GM19023 (cell line): ENCODE measurements at regions not wholly inside any gene's neighbourhood (a gene's known extent, or its start where the extent isn't known, plus 50 kb on each side); places are given as distances from the start of the nearest gene placed in this dataset.

Source experiments
- ATAC-seq: cut with Tn5 transposase; IDR thresholded peaks from one replicate; pipeline ENCODE4 v1.9.1; 2021; ENCODE audit warnings: mild to moderate bottlenecking, moderate library complexity; ENCODE audit not compliant: unreplicated experiment

DNA sequence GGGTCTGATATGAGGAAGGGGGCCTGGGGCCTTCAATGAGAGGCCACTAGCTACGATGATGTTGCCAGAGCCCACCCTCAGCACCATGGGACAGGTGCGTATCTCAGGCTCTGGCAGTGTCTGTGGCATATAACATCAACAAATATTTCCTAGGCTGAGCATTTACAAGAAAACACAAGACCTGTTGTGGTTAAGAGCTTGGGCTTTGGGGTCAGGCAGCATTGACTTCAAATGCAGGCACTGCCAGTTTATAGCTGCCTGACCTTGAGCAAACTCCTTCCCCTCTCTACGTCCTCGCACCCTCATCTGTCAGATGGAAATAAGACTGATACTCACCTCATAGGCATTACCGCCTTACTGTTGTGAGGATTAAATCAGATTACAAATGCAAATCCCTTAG is 156.0 kb downstream of the KATNAL1 start:
- no peak for ATAC-seq

DNA sequence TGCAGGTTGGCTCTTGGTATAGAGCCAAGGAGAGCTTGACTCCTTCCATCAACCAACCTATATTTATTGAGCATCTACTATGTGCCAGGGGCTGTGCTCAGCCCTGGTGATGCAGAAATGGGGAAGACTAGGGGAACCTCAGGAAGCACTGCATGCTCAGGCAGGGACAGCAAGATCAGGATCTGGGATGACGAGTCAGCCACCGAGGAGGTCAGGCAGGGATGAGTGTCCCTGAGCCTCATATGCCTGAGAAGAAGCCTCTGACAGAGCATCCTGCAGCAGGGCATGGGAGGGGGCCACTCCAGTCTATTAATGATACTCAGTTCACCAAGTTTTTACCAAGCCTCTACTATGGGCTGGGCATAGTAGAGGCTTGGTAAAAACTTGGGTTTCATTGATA is 158.1 kb downstream of the KATNAL1 start:
- no peak for ATAC-seq

DNA sequence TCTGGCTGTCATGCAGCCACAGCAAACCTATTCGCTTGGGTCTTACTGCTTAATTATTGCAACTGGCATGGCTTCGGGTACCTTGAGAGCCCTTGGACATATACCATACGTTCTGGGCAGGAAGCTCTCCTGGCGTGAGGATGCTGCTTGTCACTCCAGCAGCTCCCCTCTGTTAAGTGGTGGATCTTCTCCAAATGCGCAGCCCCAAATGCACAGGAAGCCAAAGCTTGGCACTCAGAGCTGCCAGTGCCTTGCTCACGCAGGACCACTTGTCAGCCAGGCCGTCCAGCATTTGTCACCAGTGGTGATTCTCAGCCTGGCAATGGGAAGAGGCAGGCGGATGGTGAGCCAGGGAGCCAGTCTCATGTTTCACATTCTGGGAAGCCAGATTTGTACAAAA is 158.6 kb downstream of the KATNAL1 start:
- ATAC-seq: no peak

DNA sequence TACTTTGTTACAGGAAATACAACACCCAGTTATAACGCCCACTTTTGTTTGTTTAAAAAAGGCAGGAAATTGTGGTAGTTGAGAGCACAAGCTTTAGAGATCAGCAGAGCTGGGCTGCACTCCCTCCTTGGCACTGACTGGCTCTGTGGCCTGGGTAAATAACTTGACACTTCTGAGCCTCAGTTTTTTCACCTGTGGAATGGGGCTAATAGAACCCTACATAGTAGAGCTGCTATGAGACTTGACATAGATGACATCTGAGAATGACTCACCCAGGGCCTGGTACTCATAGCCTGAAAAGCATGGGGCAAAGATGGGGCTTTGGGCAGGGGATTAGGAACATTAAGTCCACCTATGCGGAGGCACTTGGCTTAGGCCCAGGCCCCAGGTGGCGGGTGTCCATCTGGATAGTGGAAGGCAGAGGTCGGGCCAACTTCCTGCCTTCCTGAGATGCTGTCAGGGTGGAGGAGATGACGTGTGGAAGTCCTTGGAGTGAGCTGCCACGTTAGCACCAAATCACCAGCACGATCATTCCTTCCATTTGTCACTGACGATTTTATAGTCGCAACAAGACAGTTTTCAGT is 159.1 kb downstream of the KATNAL1 start:
- no peak for ATAC-seq

DNA sequence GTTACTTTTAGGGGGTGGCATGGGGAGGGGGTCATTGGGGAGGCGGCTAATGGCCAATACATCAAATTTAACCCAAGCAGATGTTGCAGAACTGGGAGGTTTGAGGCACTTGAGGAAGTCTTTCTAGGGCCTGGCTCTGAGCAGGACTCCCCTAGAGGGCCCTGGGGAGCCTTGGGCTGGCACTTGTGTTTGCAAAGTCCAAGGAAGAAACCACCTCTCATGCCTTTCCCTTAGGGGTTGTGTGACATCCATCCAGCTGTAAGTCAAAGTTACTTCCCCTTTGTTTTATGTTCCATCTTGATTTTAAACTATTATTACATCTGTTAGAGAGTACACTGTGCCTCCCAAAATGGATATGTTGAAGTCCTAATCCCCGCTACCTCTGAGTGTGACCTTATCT is 159.9 kb downstream of the KATNAL1 start:
- no peak for ATAC-seq

DNA sequence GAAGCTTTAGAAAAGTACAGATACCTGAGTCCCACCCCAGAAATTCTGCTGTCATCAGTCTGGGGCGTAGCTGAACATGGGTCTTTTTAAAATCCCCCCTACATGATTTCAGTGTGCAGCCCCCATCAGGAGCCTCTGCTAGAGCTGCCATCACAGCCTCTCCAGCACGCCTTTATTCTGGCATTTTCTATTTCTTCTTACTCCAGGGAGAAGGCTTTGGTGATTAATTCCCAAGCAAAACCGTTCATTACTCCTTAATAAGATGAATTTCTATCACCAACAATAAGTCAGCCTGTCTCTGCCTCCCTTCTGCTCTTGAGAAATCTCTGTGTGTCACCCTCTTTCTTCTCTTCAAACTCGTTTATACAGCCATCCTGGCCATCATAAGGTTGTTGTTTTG is 160.3 kb downstream of the KATNAL1 start:
- ATAC-seq: no peak

DNA sequence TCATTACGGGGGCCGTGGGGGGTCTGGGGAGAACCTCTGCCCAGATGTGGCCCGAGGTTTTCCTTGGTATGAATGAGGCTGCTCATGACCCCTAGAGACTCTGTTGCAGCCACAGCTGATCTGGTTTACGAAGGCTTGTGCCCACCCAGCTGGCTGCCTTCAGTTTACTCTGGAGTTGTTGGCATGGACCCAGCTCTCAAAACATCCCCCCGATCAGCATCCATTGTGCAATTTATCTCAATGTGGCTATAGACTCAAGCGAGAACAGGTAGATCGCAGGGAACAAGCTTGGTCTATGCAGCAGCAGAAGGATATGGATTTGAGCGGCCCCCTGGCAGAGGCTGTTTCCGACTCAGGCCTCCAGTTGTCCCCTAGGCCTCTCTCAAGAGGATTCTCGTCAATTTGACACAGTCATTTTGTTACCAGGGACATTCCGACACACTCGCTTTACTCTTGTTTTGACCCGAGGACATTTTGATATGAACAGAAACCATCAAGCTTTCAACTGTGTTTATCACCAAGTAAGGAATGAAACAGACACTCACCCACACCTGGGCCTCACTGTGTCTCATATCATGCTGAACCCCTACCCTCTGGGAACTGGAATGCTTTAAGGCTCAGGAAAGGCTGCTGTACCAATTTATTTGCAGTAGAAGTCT is 161.5 kb downstream of the KATNAL1 start:
- ATAC-seq: peak; percentile 71

DNA sequence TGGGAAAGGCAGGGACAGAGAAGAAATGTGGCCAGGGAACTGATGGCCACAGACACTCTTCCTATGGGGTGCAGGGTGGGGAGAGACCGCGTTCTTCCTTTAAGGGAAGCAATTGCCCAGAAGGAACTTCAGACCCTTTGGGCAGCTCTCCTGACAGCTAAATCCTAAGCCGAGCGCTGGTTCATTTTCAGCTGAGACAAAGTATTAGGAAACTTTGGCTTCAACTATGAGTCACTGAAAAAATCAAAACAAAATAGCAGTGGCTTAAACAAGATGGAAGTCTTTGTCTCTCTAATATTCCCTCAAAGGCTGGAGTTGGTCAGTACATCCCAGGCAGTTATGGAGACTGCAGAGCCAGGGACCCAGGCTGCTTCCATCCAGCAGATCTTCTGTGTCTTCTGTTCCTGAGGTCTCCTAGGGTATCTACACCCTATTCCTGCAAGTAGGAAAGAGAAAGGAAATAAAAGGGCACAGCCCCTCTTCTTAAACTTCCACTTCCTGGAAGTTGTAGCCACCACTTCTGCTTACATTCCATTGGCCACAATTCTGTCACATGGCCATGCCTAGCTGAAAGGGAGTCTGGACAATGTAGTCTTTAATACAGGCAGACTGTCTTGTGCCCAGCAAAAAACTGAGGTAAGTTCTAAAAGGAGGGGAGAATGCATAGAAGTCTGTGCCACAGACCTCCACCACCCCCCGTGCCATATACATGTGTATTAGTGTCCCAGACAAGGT is 163.5 kb downstream of the KATNAL1 start:
- no peak for ATAC-seq

DNA sequence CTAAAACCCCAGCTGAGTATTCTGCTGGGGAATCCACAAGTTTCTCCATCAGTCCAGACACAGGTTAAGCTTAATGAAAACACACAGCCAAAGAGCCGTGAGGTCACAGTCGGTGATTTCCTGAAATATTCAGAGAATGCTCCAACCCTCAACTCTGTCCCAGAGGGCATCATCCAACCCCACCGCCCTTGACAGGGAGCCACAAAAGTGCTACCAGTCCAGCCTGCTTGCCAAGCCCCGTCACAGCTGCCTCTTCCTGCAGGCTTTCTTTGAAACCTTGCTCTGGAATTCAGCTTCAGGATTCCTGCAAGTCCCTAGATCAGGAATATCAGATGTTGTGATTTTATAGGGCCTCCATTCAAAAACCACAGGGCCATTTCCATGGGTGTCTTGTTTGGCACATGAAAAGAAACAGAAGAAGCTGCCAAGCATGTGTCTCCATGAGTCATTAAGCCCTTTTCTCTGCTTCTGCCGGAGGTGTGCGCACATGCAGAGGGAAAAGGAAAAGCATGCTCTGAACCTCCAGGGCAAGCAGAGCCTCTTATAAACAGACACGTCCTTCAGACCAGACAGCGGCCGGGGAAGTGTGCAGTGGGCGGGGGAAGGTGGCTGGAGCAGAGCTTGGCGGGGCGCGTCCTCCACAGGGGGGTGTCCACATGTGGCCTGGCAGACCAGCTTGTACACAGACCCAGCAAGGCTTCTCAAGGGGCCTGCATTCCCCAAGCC is 164.7 kb downstream of the KATNAL1 start:
- ATAC-seq: no peak

DNA sequence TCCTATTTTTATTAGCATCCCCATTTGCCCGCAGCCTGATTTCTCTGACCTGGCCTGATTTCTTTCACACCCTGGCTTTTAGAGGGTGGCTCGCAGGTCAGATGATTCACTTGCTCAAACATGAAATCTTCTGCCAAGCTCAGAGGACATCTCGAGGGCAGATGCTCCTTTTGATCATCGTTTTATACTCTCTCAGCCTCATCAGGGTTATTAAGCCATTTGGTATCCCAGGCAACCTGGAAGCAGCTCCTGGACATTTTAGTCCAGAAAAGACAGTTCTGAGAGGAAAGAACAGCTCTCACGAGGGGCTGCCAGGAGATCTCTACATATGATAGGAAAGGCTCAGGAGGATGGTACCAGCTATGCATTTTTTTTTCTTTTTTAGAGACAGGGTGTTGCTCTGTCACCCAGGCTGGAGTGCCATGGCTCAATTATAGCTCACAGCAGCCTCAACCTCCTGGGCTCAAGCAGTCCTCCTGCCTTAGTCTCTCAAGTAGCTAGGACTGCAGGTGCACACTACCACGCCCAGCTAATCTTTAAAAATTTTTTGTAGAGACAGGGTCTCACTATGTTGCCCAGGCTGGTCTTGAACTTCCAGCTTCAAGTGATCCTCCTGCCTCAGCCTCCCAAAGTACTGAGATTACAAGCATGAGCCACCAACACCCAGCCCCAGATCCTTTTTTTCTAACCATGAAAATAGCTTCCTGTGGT is 165.4 kb downstream of the KATNAL1 start:
- ATAC-seq: no peak

DNA sequence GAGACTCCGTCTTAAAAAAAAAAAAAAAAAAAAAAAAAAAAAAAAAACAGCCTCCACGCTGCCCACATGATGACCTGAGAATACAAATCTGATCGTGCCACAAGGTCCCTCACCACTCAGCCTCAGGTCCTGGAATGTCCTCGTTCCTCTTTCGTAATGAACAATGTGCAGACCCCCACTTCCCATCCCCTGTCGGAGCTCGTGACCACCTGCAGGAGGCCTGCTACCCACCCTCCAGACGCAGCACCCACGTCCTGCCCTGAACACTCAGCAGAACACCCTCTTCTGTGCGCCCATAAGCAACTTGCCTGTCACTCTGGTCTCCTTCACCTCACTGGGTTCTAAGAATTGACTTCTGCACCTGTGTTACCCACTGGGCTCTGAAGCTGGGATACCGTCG is 166.4 kb downstream of the KATNAL1 start:
- no peak for ATAC-seq

DNA sequence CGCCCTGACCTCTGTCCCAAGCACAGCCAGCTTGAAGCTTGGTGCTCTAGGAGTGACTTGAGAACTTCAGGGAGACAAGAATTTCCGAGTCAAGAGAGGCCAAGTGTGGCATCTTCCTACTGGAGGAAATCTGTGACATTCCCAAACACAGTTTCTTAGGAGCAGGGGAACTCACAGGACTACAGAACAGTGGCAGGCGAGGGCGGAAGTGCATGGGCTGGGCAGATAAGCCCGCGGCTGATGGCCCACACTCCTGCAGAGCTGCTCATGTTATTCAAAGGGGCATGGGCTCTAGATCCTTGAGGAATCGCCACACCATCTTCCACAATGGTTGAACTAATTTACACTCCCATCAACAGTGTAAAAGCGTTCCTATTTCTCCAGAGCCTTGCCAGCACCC is 168.8 kb downstream of the KATNAL1 start:
- no peak for ATAC-seq

DNA sequence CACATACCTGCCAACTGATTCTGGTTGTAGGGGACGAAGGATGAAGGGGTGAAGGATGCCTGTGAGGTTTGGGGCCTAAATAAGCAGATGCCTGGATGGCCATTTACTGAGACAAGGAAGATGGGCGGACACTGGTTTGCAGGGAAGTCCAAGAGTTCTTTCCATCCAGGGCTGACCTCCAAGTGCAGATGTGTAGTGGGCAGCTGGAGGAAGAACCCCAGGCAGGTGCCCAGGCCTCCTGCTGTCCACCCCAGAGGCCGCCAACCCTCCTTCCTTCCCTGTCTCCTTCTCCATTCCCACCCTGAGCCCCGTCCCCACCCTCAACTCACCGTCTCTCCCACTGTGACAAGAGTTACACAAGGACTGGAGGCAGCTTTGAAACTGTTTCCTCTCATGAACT is 171.5 kb downstream of the KATNAL1 start:
- ATAC-seq: no peak

DNA sequence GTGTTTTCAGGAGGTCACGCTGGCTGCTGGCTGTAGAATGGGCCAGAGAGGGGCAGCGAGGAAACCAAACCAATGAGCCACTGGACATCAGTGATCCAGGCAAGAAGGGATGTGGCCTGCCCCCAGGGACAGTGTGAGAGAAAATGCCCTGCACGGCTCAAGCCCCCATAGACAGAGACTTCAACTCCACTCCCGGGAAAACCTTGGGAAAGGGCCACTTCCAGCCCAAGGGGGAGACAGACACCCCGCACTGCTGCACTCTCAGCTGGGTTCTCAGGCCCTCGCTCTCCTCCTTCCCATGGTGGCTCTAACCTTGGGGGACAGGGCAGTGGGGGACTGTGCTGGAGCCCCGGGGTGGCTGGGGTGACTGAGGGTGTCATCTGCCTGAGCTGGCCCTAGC is 172.0 kb downstream of the KATNAL1 start:
- no peak for ATAC-seq

DNA sequence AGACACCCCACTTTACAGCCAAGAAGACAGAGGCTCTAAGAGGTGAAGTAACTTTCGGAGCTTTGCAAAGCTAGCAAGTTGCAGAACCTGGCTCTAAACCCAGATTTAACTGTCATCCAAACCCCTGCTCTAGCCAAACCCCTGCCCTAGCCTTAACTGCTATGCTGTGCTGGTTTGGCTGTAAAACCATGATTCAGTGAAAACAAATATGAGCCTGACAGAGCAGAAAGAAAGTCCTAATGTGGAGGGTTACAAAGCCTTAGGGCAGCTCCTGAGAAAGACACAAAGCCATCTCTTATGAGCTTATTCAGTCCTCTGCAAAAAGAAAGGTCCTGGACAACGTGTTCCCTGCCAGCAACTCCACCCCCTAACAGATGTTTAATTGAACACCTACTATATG is 172.8 kb downstream of the KATNAL1 start:
- ATAC-seq: no peak

DNA sequence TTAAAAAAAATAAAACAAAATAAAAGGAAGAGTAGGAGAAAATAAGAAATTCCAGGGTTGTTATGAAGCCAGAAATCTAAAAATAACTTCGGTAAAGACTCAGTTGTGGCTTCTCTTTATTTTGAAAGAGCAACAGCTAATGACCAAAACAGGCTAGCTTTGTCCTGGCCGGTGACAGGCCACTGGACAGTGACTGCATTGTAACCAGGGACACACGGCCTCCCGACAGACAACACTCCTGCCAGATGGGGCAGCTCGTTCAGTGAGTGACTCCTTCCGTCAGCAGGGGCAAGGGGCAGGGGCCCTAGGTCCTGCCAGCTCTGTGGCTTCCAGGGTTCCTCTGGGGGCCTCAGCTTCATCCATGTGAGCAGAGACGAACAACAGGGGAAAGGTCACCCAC is 173.4 kb downstream of the KATNAL1 start:
- no peak for ATAC-seq

DNA sequence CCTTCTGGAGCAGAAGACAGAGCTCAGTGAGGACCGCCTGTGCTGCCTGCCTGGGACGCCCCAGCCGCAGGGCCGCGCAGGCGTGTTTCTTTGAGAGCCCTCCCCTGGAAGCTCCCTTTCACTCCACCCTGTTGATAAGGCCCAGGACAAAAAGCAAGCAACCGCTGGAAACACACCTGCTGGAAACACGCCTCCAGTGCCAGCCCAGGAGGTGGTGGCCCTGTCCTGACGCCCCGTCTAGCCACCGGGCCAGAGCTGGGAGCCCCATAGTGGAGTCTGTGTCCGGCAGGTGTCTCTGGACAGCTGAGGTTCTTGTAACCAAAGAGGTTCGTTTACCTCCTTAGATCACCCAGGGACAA is 173.8 kb downstream of the KATNAL1 start:
- ATAC-seq: no peak

DNA sequence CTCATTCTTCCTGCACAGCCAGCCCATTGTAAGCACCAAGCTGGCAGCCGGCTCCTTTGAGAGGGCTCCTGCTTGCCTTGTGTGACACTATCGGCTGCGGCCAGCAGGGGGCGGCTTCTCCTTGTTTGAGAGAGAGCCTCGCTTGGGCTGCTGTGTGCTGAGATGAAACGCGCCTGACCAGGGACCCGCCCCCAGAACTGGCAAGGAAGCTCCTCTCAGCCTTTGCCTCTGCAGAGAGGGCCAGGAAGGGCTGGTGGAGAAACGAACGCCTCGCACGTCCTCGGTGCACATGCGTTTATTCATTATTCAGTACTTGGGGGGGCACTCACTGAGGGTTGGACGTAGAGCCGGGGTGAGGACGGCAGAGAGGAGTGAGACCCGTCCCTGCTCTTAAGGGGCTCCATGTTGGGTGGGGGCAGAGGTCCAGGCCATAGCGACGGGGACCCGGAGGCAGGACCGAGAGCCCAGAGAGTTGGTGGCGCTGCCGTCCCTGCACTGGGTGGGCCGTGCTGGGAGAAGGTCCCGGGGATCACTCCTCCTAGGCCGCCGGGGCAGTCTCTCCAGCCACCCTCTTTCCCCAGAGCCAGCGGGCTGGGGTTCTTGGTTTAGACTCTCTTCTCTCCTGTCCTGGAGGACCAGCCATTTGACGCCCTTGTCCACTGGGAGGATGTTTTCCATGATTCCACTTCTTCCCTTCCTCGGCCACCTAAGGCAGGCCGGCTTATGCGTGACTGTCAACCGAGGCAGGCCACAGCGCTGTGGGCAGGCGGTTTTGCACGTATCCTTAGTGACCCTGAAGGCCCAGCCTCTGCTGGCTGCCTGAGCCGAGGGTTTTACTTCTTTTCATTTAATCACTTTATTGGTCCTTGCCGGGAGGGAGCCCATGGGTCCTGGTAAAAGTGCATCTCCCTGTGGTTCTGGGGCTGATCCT is 174.5 kb downstream of the KATNAL1 start:
- peak; percentile 97 for ATAC-seq

DNA sequence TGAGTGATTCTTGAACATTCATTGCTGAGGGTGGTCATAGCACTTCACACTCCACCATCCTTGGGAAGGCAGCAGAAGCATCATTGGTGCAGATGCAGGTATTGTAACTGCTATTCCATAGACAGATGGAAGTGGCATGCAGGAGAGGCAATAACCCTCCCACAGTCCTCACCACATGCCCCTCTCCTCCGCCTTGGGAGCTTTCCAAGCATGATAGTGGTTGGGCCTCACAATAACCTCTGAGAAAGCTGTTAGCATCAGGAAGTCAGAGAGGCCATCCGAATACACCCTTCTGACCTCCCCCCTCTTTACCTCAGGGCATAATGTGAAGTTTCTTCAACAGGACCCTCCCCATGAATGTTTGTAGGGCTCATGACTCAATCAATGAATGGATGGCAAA is 177.9 kb downstream of the KATNAL1 start:
- no peak for ATAC-seq

DNA sequence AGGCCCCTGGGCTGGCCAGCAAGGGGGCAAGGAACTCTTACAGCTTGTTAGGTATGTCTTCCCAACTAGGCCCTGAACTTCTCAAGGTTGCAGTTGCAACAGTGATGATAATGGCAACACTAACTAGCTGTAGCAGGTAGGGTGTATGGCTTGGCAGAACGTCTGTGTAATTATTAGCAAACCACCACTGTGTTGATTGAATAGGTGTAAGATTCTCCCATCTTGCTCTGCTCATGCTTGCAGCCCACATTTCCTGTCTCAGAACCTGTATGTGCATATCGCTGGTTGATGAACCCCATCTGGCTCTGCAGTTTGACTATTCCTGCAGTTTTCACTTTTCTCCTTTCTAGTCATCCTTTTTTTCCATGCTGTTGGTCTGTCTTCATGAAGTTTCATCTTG is 178.8 kb downstream of the KATNAL1 start:
- ATAC-seq: no peak
